ENCODE measurements at regions not wholly inside any gene's neighbourhood (a gene's known extent, or its start where the extent isn't known, plus 50 kb on each side); places are given as distances from the start of the nearest gene placed in this dataset.

- H3K4me3 ChIP-seq (ENCODE audit: low read depth, low read length) = no peak overlapping the region
- H3K27ac ChIP-seq (ENCODE audit: low read depth) = no peak overlapping the region
- H3K36me3 ChIP-seq (ENCODE audit: insufficient read depth) = no peaks in the 10 kb centered on the region
- WGBS = 83% methylated on average over 4 of the region's 4 CpGs
- DNase-seq (ENCODE audit: extremely low spot score) = no peak
- H3K4me1 ChIP-seq (ENCODE audit: insufficient read depth) = no peaks in the 10 kb centered on the region
Observed at GRCh38 chr14:36465178-36465577, 54.9 kb downstream of the NKX2-1 start.

GRCh38 chr14:36462890-36463289 lies 57.1 kb downstream of the NKX2-1 start:
- DNase-seq (ENCODE audit: extremely low spot score) = no peak
- 81% methylated on average over 1 of the region's 1 CpG for WGBS
- no peaks in the 10 kb centered on the region for H3K36me3 ChIP-seq (ENCODE audit: insufficient read depth)
- H3K4me3 ChIP-seq (ENCODE audit: low read depth, low read length) = no peak overlapping the region
- H3K4me1 ChIP-seq (ENCODE audit: insufficient read depth) = no peaks in the 10 kb centered on the region
- no peak overlapping the region for H3K27ac ChIP-seq (ENCODE audit: low read depth)

GRCh38 chr14:36455241-36455627 lies 64.8 kb downstream of the NKX2-1 start:
- DNase-seq (ENCODE audit: extremely low spot score) = no peak
- WGBS = 73% methylated on average over 2 of the region's 2 CpGs
- H3K36me3 ChIP-seq (ENCODE audit: insufficient read depth) = no peaks in the 10 kb centered on the region
- H3K4me1 ChIP-seq (ENCODE audit: insufficient read depth) = no peaks in the 10 kb centered on the region
- H3K27ac ChIP-seq (ENCODE audit: low read depth) = no peak overlapping the region
- no peak overlapping the region for H3K4me3 ChIP-seq (ENCODE audit: low read depth, low read length)

GRCh38 chr14:36454599-36455240 lies 65.3 kb downstream of the NKX2-1 start:
- no peaks in the 10 kb centered on the region for H3K4me1 ChIP-seq (ENCODE audit: insufficient read depth)
- DNase-seq (ENCODE audit: extremely low spot score) = no peak
- no peak overlapping the region for H3K4me3 ChIP-seq (ENCODE audit: low read depth, low read length)
- H3K27ac ChIP-seq (ENCODE audit: low read depth) = no peak overlapping the region
- no peaks in the 10 kb centered on the region for H3K36me3 ChIP-seq (ENCODE audit: insufficient read depth)
- WGBS = 21% methylated on average over 5 of the region's 5 CpGs

GRCh38 chr14:36452860-36453259 lies 67.2 kb downstream of the NKX2-1 start:
- H3K27ac ChIP-seq (ENCODE audit: low read depth) = no peak overlapping the region
- 41% methylated on average over 7 of the region's 7 CpGs for WGBS
- no peaks in the 10 kb centered on the region for H3K4me1 ChIP-seq (ENCODE audit: insufficient read depth)
- H3K4me3 ChIP-seq (ENCODE audit: low read depth, low read length) = no peak overlapping the region
- no peak for DNase-seq (ENCODE audit: extremely low spot score)
- H3K36me3 ChIP-seq (ENCODE audit: insufficient read depth) = no peaks in the 10 kb centered on the region

- Histone ChIP-seq H3K36me3 (ENCODE audit: insufficient read depth) (no peaks in the 10 kb centered on the region), H3K4me3 (ENCODE audit: low read depth, low read length) (no peak overlapping the region), H3K27ac (ENCODE audit: low read depth) (no peak overlapping the region), H3K4me1 (ENCODE audit: insufficient read depth) (no peaks in the 10 kb centered on the region)
- 57% methylated on average over 8 of the region's 8 CpGs for WGBS
- no peak for DNase-seq (ENCODE audit: extremely low spot score)
Observed at GRCh38 chr14:36451310-36452065, 68.5 kb downstream of the NKX2-1 start.

GRCh38 chr14:36450550-36450949 lies 69.5 kb downstream of the NKX2-1 start:
- no peaks in the 10 kb centered on the region for H3K4me1 ChIP-seq (ENCODE audit: insufficient read depth)
- no peak overlapping the region for H3K4me3 ChIP-seq (ENCODE audit: low read depth, low read length)
- WGBS = 87% methylated on average over 4 of the region's 4 CpGs
- H3K36me3 ChIP-seq (ENCODE audit: insufficient read depth) = no peaks in the 10 kb centered on the region
- H3K27ac ChIP-seq (ENCODE audit: low read depth) = no peak overlapping the region
- no peak for DNase-seq (ENCODE audit: extremely low spot score)

GRCh38 chr14:36449903-36450302 lies 70.1 kb downstream of the NKX2-1 start:
- H3K4me1 ChIP-seq (ENCODE audit: insufficient read depth) = no peaks in the 10 kb centered on the region
- no peaks in the 10 kb centered on the region for H3K36me3 ChIP-seq (ENCODE audit: insufficient read depth)
- DNase-seq (ENCODE audit: extremely low spot score) = no peak
- H3K4me3 ChIP-seq (ENCODE audit: low read depth, low read length) = no peak overlapping the region
- no peak overlapping the region for H3K27ac ChIP-seq (ENCODE audit: low read depth)
- whole genome bisulfite sequencing = 75% methylated on average over 4 of the region's 4 CpGs

GRCh38 chr14:36443374-36443773 lies 76.7 kb downstream of the NKX2-1 start:
- Histone ChIP-seq H3K36me3 (ENCODE audit: insufficient read depth) (no peaks in the 10 kb centered on the region), H3K4me1 (ENCODE audit: insufficient read depth) (no peaks in the 10 kb centered on the region), H3K4me3 (ENCODE audit: low read depth, low read length) (no peak overlapping the region), H3K27ac (ENCODE audit: low read depth) (no peak overlapping the region)
- no peak for DNase-seq (ENCODE audit: extremely low spot score)
- 31% methylated on average over 4 of the region's 4 CpGs for WGBS

- Histone ChIP-seq H3K4me1 (ENCODE audit: insufficient read depth) (no peaks in the 10 kb centered on the region), H3K36me3 (ENCODE audit: insufficient read depth) (no peaks in the 10 kb centered on the region), H3K27ac (ENCODE audit: low read depth) (no peak overlapping the region), H3K4me3 (ENCODE audit: low read depth, low read length) (no peak overlapping the region)
- no peak for DNase-seq (ENCODE audit: extremely low spot score)
- 54% methylated on average over 4 of the region's 4 CpGs for WGBS
Observed at GRCh38 chr14:36442824-36443241, 77.2 kb downstream of the NKX2-1 start.

GRCh38 chr14:36441283-36441682 lies 78.7 kb downstream of the NKX2-1 start:
- H3K27ac ChIP-seq (ENCODE audit: low read depth) = no peak overlapping the region
- H3K36me3 ChIP-seq (ENCODE audit: insufficient read depth) = no peaks in the 10 kb centered on the region
- no peaks in the 10 kb centered on the region for H3K4me1 ChIP-seq (ENCODE audit: insufficient read depth)
- H3K4me3 ChIP-seq (ENCODE audit: low read depth, low read length) = no peak overlapping the region
- no peak for DNase-seq (ENCODE audit: extremely low spot score)

- H3K36me3 ChIP-seq (ENCODE audit: insufficient read depth) = no peaks in the 10 kb centered on the region
- DNase-seq (ENCODE audit: extremely low spot score) = no peak
- no peak overlapping the region for H3K4me3 ChIP-seq (ENCODE audit: low read depth, low read length)
Observed at GRCh38 chr14:36439766-36440165, 80.3 kb downstream of the NKX2-1 start.

GRCh38 chr14:36438883-36439282 lies 81.1 kb downstream of the NKX2-1 start:
- no peak overlapping the region for H3K27ac ChIP-seq (ENCODE audit: low read depth)
- DNase-seq (ENCODE audit: extremely low spot score) = no peak
- H3K4me1 ChIP-seq (ENCODE audit: insufficient read depth) = no peaks in the 10 kb centered on the region
- no peak overlapping the region for H3K4me3 ChIP-seq (ENCODE audit: low read depth, low read length)
- 43% methylated on average over 4 of the region's 4 CpGs for WGBS
- no peaks in the 10 kb centered on the region for H3K36me3 ChIP-seq (ENCODE audit: insufficient read depth)

More at GRCh38 chr14:36439766-36440165, 80.3 kb downstream of the NKX2-1 start:
- H3K4me1 ChIP-seq (ENCODE audit: insufficient read depth) = no peaks in the 10 kb centered on the region
- H3K27ac ChIP-seq (ENCODE audit: low read depth) = no peak overlapping the region
- WGBS = 43% methylated on average over 4 of the region's 4 CpGs

GRCh38 chr14:36430662-36431084 lies 89.4 kb downstream of the NKX2-1 start:
- WGBS = 71% methylated on average over 5 of the region's 5 CpGs
- H3K4me3 ChIP-seq (ENCODE audit: low read depth, low read length) = no peak overlapping the region
- H3K27ac ChIP-seq (ENCODE audit: low read depth) = no peak overlapping the region
- H3K4me1 ChIP-seq (ENCODE audit: insufficient read depth) = no peaks in the 10 kb centered on the region
- no peaks in the 10 kb centered on the region for H3K36me3 ChIP-seq (ENCODE audit: insufficient read depth)
- no peak for DNase-seq (ENCODE audit: extremely low spot score)

Measured in urinary bladder (tissue), 3 donors.